Stimulated activated CD4-positive, alpha-beta T cell treated with anti-CD3 and anti-CD28 coated beads, Interleukin-15, amount 100 ng/mL, for 48 hours (primary cell): ENCODE measurements at regions not wholly inside any gene's neighbourhood (a gene's known extent, or its start where the extent isn't known, plus 50 kb on each side); places are given as distances from the start of the nearest gene placed in this dataset.

ENCODE experiments used
- DNase-seq, 2 donors: peaks; one replicate each; pipeline ENCODE4 v3.0.0-alpha.2; 2020; ENCODE audit warnings: low read depth in 2 of 2

GRCh38 chr1:22376546-22376945 lies 75.1 kb upstream of the ZBTB40 start:
- no peak for DNase-seq

- no peak for DNase-seq
Observed at GRCh38 chr1:22376976-22377375, 74.7 kb upstream of the ZBTB40 start.

GRCh38 chr1:22379566-22379965 lies 72.1 kb upstream of the ZBTB40 start:
- no peak for DNase-seq

GRCh38 chr1:22380024-22380785 lies 71.4 kb upstream of the ZBTB40 start:
- no peak for DNase-seq

GRCh38 chr1:22383526-22384294 lies 67.9 kb upstream of the ZBTB40 start:
- no peak for DNase-seq

GRCh38 chr1:22385537-22385936 lies 66.1 kb upstream of the ZBTB40 start:
- no peak for DNase-seq

- no peak for DNase-seq
Observed at GRCh38 chr1:22386774-22387173, 64.9 kb upstream of the ZBTB40 start.

- no peak for DNase-seq
Observed at GRCh38 chr1:22387919-22388580, 63.6 kb upstream of the ZBTB40 start.

- DNase-seq, result no peak
Observed at GRCh38 chr1:22388671-22389450, 62.8 kb upstream of the ZBTB40 start.

- DNase-seq, result no peak
Observed at GRCh38 chr1:22393587-22393986, 58.1 kb upstream of the ZBTB40 start.

GRCh38 chr1:22398656-22399420 lies 52.8 kb upstream of the ZBTB40 start:
- DNase-seq, result no peak

GRCh38 chr1:22399421-22400091 lies 52.1 kb upstream of the ZBTB40 start:
- no peak for DNase-seq
